ENCODE measurements at regions not wholly inside any gene's neighbourhood (a gene's known extent, or its start where the extent isn't known, plus 50 kb on each side); places are given as distances from the start of the nearest gene placed in this dataset.

GRCh38 chr15:37792351-37792750 lies 142.1 kb upstream of the TMCO5A start:
- 63% methylated on average over 4 of the region's 4 CpGs for WGBS (ENCODE audit: missing lambda C conversion rate)
- ATAC-seq (no peak), DNase-seq (ENCODE audit: low read depth in 1 of 2, low spot score in 1 of 2) (no peak), FAIRE-seq (no peak)
- Histone ChIP-seq H3K9me3 (no peaks in the 10 kb centered on the region), H3K27ac (no peak overlapping the region), H3K4me2 (no peak overlapping the region), H3K4me1 (no peaks in the 10 kb centered on the region), H3K4me3 (no peak overlapping the region)
- TF ChIP-seq, protein P1, sequence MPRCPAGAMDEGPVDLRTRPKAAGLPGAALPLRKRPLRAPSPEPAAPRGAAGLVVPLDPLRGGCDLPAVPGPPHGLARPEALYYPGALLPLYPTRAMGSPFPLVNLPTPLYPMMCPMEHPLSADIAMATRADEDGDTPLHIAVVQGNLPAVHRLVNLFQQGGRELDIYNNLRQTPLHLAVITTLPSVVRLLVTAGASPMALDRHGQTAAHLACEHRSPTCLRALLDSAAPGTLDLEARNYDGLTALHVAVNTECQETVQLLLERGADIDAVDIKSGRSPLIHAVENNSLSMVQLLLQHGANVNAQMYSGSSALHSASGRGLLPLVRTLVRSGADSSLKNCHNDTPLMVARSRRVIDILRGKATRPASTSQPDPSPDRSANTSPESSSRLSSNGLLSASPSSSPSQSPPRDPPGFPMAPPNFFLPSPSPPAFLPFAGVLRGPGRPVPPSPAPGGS (IDR thresholded peaks at IDR 0.05), result no peak
- TF ChIP-seq USF2 (IDR thresholded peaks at IDR 0.05) (no peak), MYC (IDR thresholded peaks at IDR 0.05; ENCODE audit: borderline replicate concordance, low read length) (no peak), EP300 (IDR thresholded peaks at IDR 0.05) (no peak), PHF8 (IDR thresholded peaks at IDR 0.05; ENCODE audit: borderline replicate concordance, low read depth) (no peak), CHD2 (IDR thresholded peaks at IDR 0.05; ENCODE audit: low read length, partially characterized antibody) (no peak), FOSB (CRISPR knock-in tag; IDR thresholded peaks at IDR 0.05) (no peak), RFX5 (IDR thresholded peaks at IDR 0.05) (no peak), CEBPB (IDR thresholded peaks at IDR 0.05) (no peak), CTCF (IDR thresholded peaks at IDR 0.05) (no peak), ZSCAN20 (CRISPR knock-in tag; IDR thresholded peaks at IDR 0.05) (no peak), RARB (CRISPR knock-in tag; IDR thresholded peaks at IDR 0.05) (no peak)
- ChIA-PET POLR2A (no interaction called here), CTCF (no interaction called here)

DNA sequence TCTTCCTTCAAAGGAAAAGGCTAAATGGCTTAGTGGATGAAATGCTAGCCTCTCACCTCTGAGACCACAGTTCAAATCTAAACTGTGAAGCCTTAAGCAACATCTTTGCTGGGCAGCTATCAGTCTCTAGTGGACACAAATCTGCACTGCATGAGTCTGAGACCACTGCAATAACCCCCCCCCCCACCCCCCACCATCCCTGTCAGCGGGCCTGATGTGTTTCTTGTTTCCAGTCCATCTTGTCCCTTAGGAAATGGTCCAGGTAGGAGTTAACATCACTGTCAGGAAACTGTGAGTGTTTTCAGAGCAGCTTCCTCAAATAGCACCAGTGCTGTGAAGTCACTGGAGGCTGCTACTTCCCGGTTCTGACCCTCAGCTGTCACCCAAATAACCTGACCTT lies 140.6 kb upstream of the TMCO5A start:
- H3K27ac ChIP-seq, result no peak overlapping the region
- WGBS (ENCODE audit: missing lambda C conversion rate), result 0% methylated on average over 1 of the region's 2 CpGs
- FAIRE-seq (no peak), ATAC-seq (no peak), DNase-seq (ENCODE audit: low read depth in 1 of 2, low spot score in 1 of 2) (no peak)
- H3K9me3 ChIP-seq, result no peaks in the 10 kb centered on the region; the same call in 2 of the 3 replicates
- ChIA-PET CTCF (no interaction called here), POLR2A (no interaction called here)
- no peak for TF ChIP-seq EP300 (IDR thresholded peaks at IDR 0.05)
- TF ChIP-seq HOXB13 (CRISPR knock-in tag; IDR thresholded peaks at IDR 0.05; ENCODE audit: low read depth), result no peak
- no peak for TF ChIP-seq MAFK (IDR thresholded peaks at IDR 0.05; ENCODE audit: partially characterized antibody)
- no peak for TF ChIP-seq TFCP2L1 (CRISPR knock-in tag; IDR thresholded peaks at IDR 0.05)
- no peak for TF ChIP-seq TP53 (CRISPR knock-in tag; IDR thresholded peaks at IDR 0.05)
- no peak for TF ChIP-seq SMC3 (IDR thresholded peaks at IDR 0.05)
- TF ChIP-seq SREBF2 (IDR thresholded peaks at IDR 0.05), result no peak
- TF ChIP-seq, protein P2, sequence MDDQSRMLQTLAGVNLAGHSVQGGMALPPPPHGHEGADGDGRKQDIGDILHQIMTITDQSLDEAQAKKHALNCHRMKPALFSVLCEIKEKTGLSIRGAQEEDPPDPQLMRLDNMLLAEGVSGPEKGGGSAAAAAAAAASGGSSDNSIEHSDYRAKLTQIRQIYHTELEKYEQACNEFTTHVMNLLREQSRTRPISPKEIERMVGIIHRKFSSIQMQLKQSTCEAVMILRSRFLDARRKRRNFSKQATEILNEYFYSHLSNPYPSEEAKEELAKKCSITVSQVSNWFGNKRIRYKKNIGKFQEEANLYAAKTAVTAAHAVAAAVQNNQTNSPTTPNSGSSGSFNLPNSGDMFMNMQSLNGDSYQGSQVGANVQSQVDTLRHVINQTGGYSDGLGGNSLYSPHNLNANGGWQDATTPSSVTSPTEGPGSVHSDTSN (IDR thresholded peaks at IDR 0.05), result no peak
- TF ChIP-seq REST (IDR thresholded peaks at IDR 0.05), result no peak
- TF ChIP-seq ZSCAN20 (CRISPR knock-in tag; IDR thresholded peaks at IDR 0.05), result no peak
- TF ChIP-seq HDAC2 (IDR thresholded peaks at IDR 0.05), result no peak
- TF ChIP-seq JUNB (IDR thresholded peaks at IDR 0.05), result no peak
- no peak for TF ChIP-seq MYC (IDR thresholded peaks at IDR 0.05; ENCODE audit: borderline replicate concordance, low read length)
- TF ChIP-seq BHLHE40 (IDR thresholded peaks at IDR 0.05; ENCODE audit: low read depth, low read length), result no peak
- no peak for TF ChIP-seq RCOR1 (IDR thresholded peaks at IDR 0.05; ENCODE audit: low read depth, low read length)
- no peak for TF ChIP-seq E2F6 (IDR thresholded peaks at IDR 0.05; ENCODE audit: borderline replicate concordance, low read depth)
- no peak for TF ChIP-seq HOXA7 (CRISPR knock-in tag; IDR thresholded peaks at IDR 0.05)
- TF ChIP-seq ZC3H11A (IDR thresholded peaks at IDR 0.05), result no peak
- no peak for TF ChIP-seq EHF (CRISPR knock-in tag; IDR thresholded peaks at IDR 0.05)
- TF ChIP-seq MAZ (IDR thresholded peaks at IDR 0.05; ENCODE audit: borderline replicate concordance, low read depth, low read length), result no peak
- no peaks in the 10 kb centered on the region for H3K4me1 ChIP-seq
- H3K4me2 ChIP-seq, result no peak overlapping the region
- H3K4me3 ChIP-seq, result no peak overlapping the region

Measured in A549 (cell line).